ENCODE measurements at regions not wholly inside any gene's neighbourhood (a gene's known extent, or its start where the extent isn't known, plus 50 kb on each side); places are given as distances from the start of the nearest gene placed in this dataset.

- TF ChIP-seq EZH2phosphoT487 (IDR thresholded peaks at IDR 0.05; ENCODE audit: borderline replicate concordance, low read length) (no peak), CTCF (conservative IDR thresholded peaks at IDR 0.05; ENCODE audit: low read depth, low read length) (no peak)
These were observed 353.1 kb downstream of the LRIG3 start for GRCh38 chr12:58567189-58567588.
